ENCODE measurements at regions not wholly inside any gene's neighbourhood (a gene's known extent, or its start where the extent isn't known, plus 50 kb on each side); places are given as distances from the start of the nearest gene placed in this dataset.

DNA sequence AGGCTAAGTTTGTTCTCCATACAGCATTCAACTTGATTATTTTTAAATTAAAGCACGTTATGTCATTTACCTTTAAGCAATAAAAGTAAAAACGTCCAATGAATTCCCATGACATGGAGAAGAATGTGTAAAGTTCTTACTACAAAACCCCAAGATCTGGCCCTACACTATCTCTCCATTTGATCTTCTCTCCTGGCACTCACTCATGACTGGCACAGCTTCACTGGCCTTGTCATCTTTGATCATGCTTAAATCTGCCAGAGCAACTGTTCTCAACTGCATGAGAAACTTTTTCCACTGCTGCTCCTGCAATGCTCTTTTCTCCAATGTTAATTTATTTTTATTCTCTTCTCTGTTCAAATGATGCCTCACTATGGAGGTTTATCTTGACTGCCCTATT is 1109.0 kb upstream of the IGFBP7 start:
- no peak for TF ChIP-seq POLR2A (IDR thresholded peaks at IDR 0.05)
- TF ChIP-seq, protein P1, sequence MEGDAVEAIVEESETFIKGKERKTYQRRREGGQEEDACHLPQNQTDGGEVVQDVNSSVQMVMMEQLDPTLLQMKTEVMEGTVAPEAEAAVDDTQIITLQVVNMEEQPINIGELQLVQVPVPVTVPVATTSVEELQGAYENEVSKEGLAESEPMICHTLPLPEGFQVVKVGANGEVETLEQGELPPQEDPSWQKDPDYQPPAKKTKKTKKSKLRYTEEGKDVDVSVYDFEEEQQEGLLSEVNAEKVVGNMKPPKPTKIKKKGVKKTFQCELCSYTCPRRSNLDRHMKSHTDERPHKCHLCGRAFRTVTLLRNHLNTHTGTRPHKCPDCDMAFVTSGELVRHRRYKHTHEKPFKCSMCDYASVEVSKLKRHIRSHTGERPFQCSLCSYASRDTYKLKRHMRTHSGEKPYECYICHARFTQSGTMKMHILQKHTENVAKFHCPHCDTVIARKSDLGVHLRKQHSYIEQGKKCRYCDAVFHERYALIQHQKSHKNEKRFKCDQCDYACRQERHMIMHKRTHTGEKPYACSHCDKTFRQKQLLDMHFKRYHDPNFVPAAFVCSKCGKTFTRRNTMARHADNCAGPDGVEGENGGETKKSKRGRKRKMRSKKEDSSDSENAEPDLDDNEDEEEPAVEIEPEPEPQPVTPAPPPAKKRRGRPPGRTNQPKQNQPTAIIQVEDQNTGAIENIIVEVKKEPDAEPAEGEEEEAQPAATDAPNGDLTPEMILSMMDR (IDR thresholded peaks at IDR 0.05) = no peak
